GM13977 (cell line): ENCODE measurements at regions not wholly inside any gene's neighbourhood (a gene's known extent, or its start where the extent isn't known, plus 50 kb on each side); places are given as distances from the start of the nearest gene placed in this dataset.

Experiments used
- DNase-seq: peaks from one replicate; pipeline ENCODE4 v3.0.0; 2012; ENCODE audit warnings: low spot score
- in situ Hi-C: fragments of 300-500 bp; cut with MboI; formaldehyde crosslinking; loops from one replicate; pipeline ENCODE4 v1.12.0; 2022; ENCODE audit warnings: low sequenced_read_pairs, low pct_unique_long_range_greater_than_20kb, mixed read lengths, inconsistent platforms; ENCODE audit not compliant: unreplicated experiment
- TF ChIP-seq, protein P1 (sequence below): IDR thresholded peaks from 2 replicates; pipeline ENCODE4 v1.5.1; 2012; ENCODE audit warnings: mild to moderate bottlenecking, control low read depth; ENCODE audit not compliant: insufficient read depth; ENCODE audit errors: extremely low read depth, missing control alignments

DNA sequence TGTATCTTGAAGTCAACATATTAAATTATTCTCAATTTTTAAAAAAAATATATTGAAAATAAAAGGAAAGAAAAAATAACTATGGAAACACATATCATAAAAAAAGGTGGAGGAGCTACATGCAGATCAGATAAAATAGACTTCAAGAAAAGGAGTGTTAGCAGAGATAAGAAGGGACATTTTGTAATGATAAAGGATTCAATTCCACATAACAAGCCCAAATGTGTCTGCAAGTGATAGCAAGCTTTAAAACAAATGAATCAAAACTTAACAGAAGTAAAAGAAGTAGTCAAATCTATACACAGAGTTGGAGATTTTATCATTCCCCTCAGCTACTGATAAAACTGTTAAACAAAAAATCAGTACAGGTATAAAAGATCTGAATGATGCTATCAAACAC, 74.9 kb downstream of the TTC32 start:
- in situ Hi-C loops: no loop called here
- TF ChIP-seq, protein P1, sequence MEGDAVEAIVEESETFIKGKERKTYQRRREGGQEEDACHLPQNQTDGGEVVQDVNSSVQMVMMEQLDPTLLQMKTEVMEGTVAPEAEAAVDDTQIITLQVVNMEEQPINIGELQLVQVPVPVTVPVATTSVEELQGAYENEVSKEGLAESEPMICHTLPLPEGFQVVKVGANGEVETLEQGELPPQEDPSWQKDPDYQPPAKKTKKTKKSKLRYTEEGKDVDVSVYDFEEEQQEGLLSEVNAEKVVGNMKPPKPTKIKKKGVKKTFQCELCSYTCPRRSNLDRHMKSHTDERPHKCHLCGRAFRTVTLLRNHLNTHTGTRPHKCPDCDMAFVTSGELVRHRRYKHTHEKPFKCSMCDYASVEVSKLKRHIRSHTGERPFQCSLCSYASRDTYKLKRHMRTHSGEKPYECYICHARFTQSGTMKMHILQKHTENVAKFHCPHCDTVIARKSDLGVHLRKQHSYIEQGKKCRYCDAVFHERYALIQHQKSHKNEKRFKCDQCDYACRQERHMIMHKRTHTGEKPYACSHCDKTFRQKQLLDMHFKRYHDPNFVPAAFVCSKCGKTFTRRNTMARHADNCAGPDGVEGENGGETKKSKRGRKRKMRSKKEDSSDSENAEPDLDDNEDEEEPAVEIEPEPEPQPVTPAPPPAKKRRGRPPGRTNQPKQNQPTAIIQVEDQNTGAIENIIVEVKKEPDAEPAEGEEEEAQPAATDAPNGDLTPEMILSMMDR: no peak
- DNase-seq: no peak

DNA sequence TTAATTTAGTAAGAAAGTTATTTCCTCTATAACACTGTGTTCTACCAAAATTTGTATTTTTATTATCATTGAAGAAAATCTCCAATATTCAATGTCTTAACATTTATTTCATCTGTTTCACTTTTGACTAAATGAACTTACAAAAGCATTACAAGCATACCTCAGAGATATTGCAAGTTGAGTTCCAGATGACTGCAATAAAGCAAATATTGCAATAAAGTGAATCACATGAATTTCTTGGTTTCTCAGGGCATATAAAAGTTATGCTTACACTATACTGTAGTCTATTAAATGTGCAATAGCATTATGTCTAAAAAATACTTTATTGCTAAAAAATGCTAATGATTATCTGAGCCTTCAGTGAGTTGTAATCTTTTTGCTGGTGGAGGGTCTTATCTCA, 78.3 kb downstream of the TTC32 start:
- no peak for DNase-seq
- TF ChIP-seq, protein P1: no peak
- in situ Hi-C loops: no loop called here

DNA sequence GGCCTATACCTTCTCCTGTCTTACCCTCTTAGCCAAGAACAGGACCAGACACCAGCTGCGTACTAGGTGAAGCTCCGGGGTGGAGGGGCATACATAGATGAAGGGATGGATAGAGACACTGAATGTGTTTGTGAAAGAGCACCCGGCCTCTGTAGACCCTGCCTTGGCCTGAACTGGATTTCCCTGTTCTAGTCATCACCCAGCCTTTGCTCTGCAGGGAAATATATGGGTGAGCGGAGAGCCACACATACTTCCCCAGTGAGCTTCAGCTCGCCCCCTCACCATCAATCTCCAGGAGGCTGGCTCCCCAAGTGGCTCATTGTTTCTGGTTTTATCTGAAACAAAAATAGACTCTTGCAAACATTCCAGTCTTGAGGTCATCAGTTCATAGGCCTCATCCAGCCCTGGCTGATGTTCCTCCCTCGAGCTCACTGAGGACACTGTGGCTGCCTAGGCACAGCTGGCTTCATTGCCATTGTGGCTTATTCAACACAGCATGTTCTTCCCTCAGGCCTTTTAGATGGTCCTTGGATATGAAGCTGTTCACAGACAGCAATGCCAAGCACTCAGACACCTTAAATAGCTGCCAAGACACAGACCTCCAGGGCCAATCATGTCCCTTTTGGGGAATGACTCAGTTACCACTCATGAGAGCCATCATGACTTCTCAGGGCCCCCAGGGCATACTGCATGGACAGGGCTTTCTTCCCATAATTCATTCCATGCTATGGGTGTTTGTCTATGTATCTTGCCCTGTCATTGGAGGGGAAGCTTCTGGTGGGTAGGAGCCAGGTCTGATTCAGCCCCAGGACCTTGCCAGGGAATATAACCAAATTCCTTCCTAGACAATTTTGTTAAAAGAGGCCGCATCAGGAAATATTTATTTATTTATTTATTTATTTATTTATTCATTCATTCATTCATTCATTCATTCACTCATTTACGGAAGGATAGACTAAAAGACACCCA, 82.4 kb downstream of the TTC32 start:
- no peak for DNase-seq

DNA sequence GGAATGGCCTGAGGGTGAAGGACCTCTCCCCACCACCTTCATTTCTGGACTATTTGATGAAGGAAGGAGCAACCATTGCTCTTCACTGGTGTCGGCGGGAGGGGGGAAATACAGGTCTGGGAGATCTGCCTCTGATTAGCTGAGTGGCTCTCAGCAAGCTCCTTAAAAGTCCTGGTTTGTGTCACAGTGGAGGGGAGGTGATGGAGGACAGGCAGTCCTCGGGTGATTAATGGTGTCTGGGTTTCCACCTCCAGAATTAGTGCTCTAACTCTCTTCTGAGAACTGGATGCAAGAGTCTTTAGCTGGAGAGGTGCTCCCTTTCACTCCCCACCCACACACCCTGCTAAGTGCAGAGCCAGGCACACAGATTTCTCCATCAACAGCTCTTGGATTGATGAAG, 83.2 kb downstream of the TTC32 start:
- in situ Hi-C loops: no loop called here
- TF ChIP-seq, protein P1: no peak
- no peak for DNase-seq

More for the DNA sequence above, 82.4 kb downstream of the TTC32 start:
- TF ChIP-seq, protein P1: no peak
- in situ Hi-C loops: no loop called here

DNA sequence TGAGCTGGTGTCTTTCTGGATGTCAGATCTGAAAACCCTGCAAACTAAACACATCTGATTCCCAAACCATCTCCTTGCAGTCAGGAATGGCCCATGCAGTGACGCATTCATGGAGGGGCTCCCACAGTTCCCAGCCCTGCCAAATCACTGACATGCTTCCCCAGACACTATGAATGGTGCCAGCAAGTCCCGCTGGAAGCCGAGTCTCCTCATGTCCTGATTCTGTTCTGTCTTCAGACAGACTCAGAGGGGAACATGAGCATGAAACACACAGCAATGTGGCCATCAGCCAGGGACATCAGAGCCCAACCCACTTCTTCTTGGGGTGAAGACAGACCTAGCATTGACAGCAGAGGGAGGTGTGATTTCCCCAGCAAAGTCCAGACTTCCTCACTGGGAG, 83.7 kb downstream of the TTC32 start:
- TF ChIP-seq, protein P1: no peak
- in situ Hi-C loops: no loop called here
- DNase-seq: no peak

DNA sequence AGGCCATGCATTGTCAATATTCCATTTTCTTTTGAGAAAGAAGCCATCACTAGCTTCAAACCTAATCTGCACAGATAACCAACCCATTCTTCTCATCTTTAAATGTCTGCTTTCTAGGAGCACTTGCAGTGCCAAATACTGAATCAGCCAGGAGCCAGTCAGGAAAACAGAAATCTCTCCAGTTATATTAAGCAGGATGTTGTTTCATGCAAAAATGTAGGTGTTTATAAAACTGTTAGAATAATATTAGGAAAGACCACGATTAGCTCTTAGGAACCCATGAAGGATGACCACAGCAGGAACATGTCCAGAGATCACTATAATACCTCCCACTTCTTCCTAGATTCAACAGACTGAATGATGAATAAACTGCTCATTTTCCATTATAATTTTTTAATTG, 86.0 kb downstream of the TTC32 start:
- TF ChIP-seq, protein P1: no peak
- no peak for DNase-seq
- in situ Hi-C loops: no loop called here
